GM19397 (cell line): ENCODE measurements at regions not wholly inside any gene's neighbourhood (a gene's known extent, or its start where the extent isn't known, plus 50 kb on each side); places are given as distances from the start of the nearest gene placed in this dataset.

Source experiments
- ATAC-seq: cut with Tn5 transposase; IDR thresholded peaks from one replicate; pipeline ENCODE4 v1.9.1; 2021; ENCODE audit warnings: mild to moderate bottlenecking, moderate library complexity; ENCODE audit not compliant: unreplicated experiment

DNA sequence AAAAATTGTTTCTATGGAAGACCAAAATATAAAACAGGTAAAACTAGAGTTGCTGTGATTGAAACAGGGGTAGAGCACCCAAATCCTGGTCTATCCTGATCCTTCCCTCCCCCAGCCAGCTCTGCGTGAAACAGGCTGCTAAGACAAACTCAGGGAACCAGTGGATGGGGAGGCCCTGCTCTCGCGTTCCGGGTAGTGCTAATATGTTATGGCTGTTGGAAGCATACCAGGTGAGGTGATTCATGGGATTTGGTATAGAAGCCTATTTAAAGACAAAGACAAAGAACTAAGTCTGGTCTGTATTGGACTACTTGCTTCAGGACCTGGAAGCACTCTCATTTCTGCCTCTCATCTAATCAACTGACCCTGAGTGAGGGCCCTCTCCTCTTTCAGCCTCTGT lies 63.0 kb upstream of the CCBE1 start:
- no peak for ATAC-seq

DNA sequence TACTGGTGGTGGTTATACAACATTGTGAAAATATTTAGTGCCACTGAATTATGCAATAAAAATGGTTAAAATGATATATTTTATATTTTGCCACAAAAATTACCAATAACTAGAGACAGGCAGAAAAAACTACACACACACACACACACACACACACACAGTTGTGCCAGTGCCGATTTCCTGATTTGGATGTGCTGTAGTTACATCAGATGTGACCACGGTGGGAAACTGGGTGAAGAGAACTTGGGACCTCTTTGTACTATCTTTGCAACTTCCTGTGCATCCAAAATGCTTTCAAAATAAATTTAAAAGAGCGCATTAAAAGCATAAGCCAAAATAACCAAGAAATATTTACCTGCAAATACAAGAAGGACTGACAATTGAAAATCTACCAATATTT lies 61.6 kb upstream of the CCBE1 start:
- ATAC-seq: no peak

DNA sequence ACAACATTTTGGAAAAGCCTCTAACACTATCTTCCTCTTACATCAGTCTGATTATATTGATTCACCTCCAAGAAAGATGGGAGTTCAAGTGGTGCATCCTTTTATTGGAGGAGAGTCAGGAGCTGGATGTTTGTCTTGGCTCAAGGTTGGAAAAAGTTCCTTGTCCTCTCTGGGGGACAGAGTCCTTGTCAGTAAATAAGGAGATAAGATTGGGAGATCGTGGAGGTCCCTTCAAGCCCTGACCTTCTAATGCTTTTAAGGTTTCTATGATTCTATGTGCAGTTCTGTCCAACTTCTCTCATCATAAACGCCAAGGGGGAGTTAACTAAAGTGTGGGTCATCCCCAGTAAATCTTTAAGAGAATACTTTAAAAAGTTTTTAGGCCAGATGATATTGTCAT lies 60.9 kb upstream of the CCBE1 start:
- no peak for ATAC-seq

DNA sequence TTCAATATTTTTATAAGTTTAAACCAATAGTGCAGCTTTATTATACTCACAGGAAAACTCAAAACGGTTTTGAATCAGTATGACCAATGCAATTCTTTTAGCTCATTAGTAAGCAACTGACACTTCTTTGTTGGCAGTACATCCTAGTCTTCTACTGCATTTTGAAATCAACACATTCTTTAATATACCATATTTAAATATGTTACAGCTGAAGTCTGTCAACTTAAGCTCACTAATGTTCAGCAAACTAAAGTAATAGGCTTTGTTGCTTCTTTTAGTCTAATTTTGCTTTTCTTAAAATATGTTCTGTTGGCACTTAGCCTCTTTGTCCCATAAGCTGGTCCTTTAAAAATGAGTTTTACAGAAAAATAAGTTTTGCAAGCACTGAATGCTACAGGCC lies 55.4 kb upstream of the CCBE1 start:
- no peak for ATAC-seq

DNA sequence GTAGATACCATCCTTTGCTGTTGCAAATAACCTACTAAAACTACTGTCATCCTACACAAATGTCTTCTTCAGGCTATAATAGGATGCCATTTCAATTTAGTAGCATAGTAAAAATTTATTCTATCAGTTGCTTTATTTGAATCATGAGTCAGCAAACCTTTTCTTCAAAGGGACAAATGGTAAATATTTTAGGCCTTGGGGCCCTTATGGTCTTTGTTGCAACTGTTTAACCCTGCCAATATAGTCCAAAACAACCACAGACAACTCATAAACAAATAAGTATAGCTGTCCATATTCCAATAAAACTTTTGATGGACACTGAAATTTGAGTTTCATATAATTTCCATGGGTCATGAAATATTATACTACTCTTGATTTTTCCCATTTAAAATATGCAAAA lies 54.0 kb upstream of the CCBE1 start:
- ATAC-seq: no peak

DNA sequence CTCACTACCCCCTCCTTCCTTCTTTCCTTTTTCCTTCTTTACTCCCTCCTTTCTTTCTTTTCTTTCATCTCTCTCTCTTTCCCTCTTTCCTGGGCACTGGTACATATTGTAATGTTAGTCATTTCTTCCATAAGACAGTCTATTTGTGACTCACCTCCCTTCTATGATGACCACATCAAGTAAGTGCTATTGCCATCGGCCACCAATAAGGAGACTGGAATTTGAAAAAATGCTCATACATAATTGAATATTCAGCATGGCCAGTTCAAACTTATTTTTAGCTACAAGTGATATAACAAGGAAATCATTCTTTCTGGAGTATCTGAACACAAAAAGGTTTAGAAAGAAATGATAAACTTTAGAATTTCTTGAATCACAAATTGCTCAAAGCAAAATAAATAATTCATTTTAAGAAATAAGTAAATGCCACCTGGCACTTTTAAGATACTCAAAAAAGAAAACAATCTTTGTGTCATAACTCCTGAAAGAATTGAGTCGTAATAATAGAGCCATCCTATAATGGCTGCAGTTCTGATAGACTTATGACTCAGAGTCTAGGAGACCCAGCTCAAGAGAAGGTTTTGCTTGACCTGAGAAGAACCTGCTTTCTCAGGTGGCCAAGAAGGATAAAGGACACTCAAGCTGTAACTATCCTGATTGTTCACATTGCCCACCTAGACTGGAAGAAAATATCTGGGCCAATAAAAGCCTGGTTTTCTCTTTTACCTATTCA lies 51.6 kb upstream of the CCBE1 start:
- no peak for ATAC-seq
